PC-9 (cell line): ENCODE measurements at regions not wholly inside any gene's neighbourhood (a gene's known extent, or its start where the extent isn't known, plus 50 kb on each side); places are given as distances from the start of the nearest gene placed in this dataset.

ENCODE experiments used
- BruUV-seq: library from RNA; stranded (reverse); fragments of 400-500 nt; replicated peaks from 2 replicates; lab custom pipeline; 2021; lab: Mats Ljungman, UMichigan
- CTCF ChIA-PET: fragments of 300-600 bp; sonication (Branson Sonifier 250); formaldehyde crosslinking; loops from one replicate; lab custom pipeline; 2022; ENCODE audit warnings: antibody characterized with exemption; lab: Charles Lee
- POLR2A ChIA-PET: fragments of 300-600 bp; sonication (Branson Sonifier 250); formaldehyde crosslinking; loops from one replicate; lab custom pipeline; 2022; ENCODE audit warnings: antibody characterized with exemption; ENCODE audit not compliant: unreplicated experiment; lab: Charles Lee
- DNase-seq, 2 experiments: peaks; one replicate each; pipeline versions ENCODE4 v3.0.0 to v3.0.0-alpha.2; 2015 to 2022; ENCODE audit warnings: mixed read lengths in 1 of 2
- H2AFZ ChIP-seq: fragments of 200-600 bp; sonication (generic); 2 replicates; pipeline ENCODE4 v1.8.1; 2017; ENCODE audit warnings: antibody characterized with exemption
- H3F3A ChIP-seq: fragments of 200-600 bp; sonication (generic); 2 replicates; pipeline ENCODE4 v1.8.1; 2017; ENCODE audit warnings: antibody characterized with exemption, mild to moderate bottlenecking, low read depth; ENCODE audit not compliant: insufficient read depth
- H3K27ac ChIP-seq: fragments of 200-600 bp; sonication (generic); 2 replicates; pipeline ENCODE4 v1.6.1; 2016; ENCODE audit warnings: mixed run types
- H3K27me3 ChIP-seq: fragments of 200-600 bp; sonication (generic); 2 replicates; pipeline ENCODE4 v1.6.1; 2016; ENCODE audit warnings: low read depth, mixed run types; ENCODE audit not compliant: insufficient read depth
- H3K36me3 ChIP-seq: fragments of 200-600 bp; sonication (generic); 2 replicates; pipeline ENCODE4 v1.6.1; 2016; ENCODE audit warnings: low read depth, mixed run types
- H3K4me1 ChIP-seq: fragments of 200-600 bp; sonication (generic); replicated peaks from 2 replicates; pipeline ENCODE4 v1.6.1; 2016; ENCODE audit warnings: mixed run types; ENCODE audit not compliant: insufficient read depth
- H3K4me2 ChIP-seq: fragments of 200-600 bp; sonication (generic); 2 replicates; pipeline ENCODE4 v1.6.1; 2017; ENCODE audit warnings: mixed run types
- H3K4me3 ChIP-seq: fragments of 200-600 bp; sonication (generic); 2 replicates; pipeline ENCODE4 v1.6.1; 2016; ENCODE audit warnings: mixed run types
- H3K79me2 ChIP-seq: fragments of 200-600 bp; sonication (generic); 2 replicates; pipeline ENCODE4 v1.6.1; 2017; ENCODE audit warnings: low read depth, mixed run types
- H3K9me2 ChIP-seq: fragments of 200-600 bp; sonication (generic); 2 replicates; pipeline ENCODE4 v1.8.1; 2017; ENCODE audit warnings: mild to moderate bottlenecking; ENCODE audit not compliant: insufficient read depth
- H3K9me3 ChIP-seq: fragments of 200-600 bp; sonication (generic); 2 replicates; pipeline ENCODE4 v1.8.1; 2016; ENCODE audit warnings: low read depth; ENCODE audit not compliant: insufficient read depth
- H4K20me1 ChIP-seq: fragments of 200-600 bp; sonication (generic); 2 replicates; pipeline ENCODE4 v1.8.1; 2017; ENCODE audit not compliant: insufficient read depth
- CTCF ChIP-seq: fragments of 200-600 bp; sonication (generic); conservative IDR thresholded peaks from 2 replicates; pipeline ENCODE4 v1.6.1; 2017; ENCODE audit warnings: mixed run types, antibody characterized with exemption, mild to moderate bottlenecking, moderate library complexity
- EZH2 ChIP-seq: fragments of 200-600 bp; sonication (generic); IDR thresholded peaks from 2 replicates; pipeline ENCODE4 v1.8.0; 2017; ENCODE audit warnings: antibody characterized with exemption, low read depth
- intact Hi-C: fragments of 100-400 bp; cut with micrococcal nuclease; formaldehyde crosslinking; loops from one replicate; pipeline ENCODE4 v1.10.0; 2022; ENCODE audit not compliant: unreplicated experiment

GRCh38 chrX:9135901-9136510, 102.1 kb upstream of the FAM9B start:
- Histone ChIP-seq H3K4me2 (no peak overlapping the region), H3K27me3 (no peaks in the 10 kb centered on the region), H2AFZ (no peak overlapping the region), H3K4me1 (no peaks in the 10 kb centered on the region), H3K4me3 (no peak overlapping the region), H3K9me2 (no peaks in the 10 kb centered on the region), H3K36me3 (no peaks in the 10 kb centered on the region), H3K79me2 (no peaks in the 10 kb centered on the region), H3F3A (no peaks in the 10 kb centered on the region), H3K9me3 (no peaks in the 10 kb centered on the region; the same call in 1 of the 2 replicates), H3K27ac (no peak overlapping the region), H4K20me1 (no peaks in the 10 kb centered on the region)
- ChIA-PET POLR2A (no interaction called here), CTCF (no interaction called here)
- intact Hi-C loops = no loop called here
- TF ChIP-seq EZH2 = no peak
- no peak for TF ChIP-seq CTCF
- DNase-seq = no peak
- no TSS peak for BruUV-seq

- Histone ChIP-seq H3K9me2 (no peaks in the 10 kb centered on the region), H3K4me2 (no peak overlapping the region), H2AFZ (no peak overlapping the region), H3K27ac (no peak overlapping the region), H4K20me1 (no peaks in the 10 kb centered on the region), H3F3A (no peaks in the 10 kb centered on the region), H3K4me3 (no peak overlapping the region), H3K36me3 (no peaks in the 10 kb centered on the region), H3K4me1 (no peaks in the 10 kb centered on the region), H3K79me2 (no peaks in the 10 kb centered on the region), H3K9me3 (no peaks in the 10 kb centered on the region; the same call in 1 of the 2 replicates), H3K27me3 (no peaks in the 10 kb centered on the region)
- no TSS peak for BruUV-seq
- DNase-seq = no peak
- ChIA-PET CTCF (no interaction called here), POLR2A (interaction anchor here (0.7 kb wide), 1 partner anchor 394 kb away, joined by 3 read pairs; no protein-coding TSS in a partner anchor)
- intact Hi-C loops = no loop called here
- TF ChIP-seq EZH2 (no peak), CTCF (no peak)
Measured at GRCh38 chrX:9137152-9137551, 103.2 kb upstream of the FAM9B start.

- no TSS peak for BruUV-seq
- Histone ChIP-seq H3K79me2 (no peaks in the 10 kb centered on the region), H2AFZ (no peak overlapping the region), H3K27me3 (no peaks in the 10 kb centered on the region), H3K27ac (no peak overlapping the region), H3K4me1 (no peaks in the 10 kb centered on the region), H4K20me1 (no peaks in the 10 kb centered on the region), H3K4me2 (no peak overlapping the region), H3K36me3 (no peaks in the 10 kb centered on the region), H3K4me3 (no peak overlapping the region), H3K9me3 (no peaks in the 10 kb centered on the region), H3K9me2 (no peaks in the 10 kb centered on the region), H3F3A (no peaks in the 10 kb centered on the region)
- CTCF ChIA-PET = no interaction called here
- DNase-seq = no peak
- TF ChIP-seq CTCF (no peak), EZH2 (no peak)
- POLR2A ChIA-PET = no interaction called here
- intact Hi-C loops = no loop called here
Measured at GRCh38 chrX:9141496-9141895, 107.6 kb upstream of the FAM9B start.
